WTC11 (cell line): ENCODE measurements at regions not wholly inside any gene's neighbourhood (a gene's known extent, or its start where the extent isn't known, plus 50 kb on each side); places are given as distances from the start of the nearest gene placed in this dataset.

Experiments
- ATAC-seq: fragments of 200-7000 bp; cut with Tn5 transposase; 2 replicates; pipeline ENCODE4 v1.10.0; 2021; ENCODE audit warnings: mild to moderate bottlenecking, moderate library complexity
- CTCF ChIA-PET: fragments of 300-600 bp; sonication (Branson Sonifier 250); formaldehyde crosslinking; loops from one replicate; lab custom pipeline; 2021; ENCODE audit warnings: antibody characterized with exemption; lab: Charles Lee
- POLR2A ChIA-PET: fragments of 350-600 bp; sonication (Branson Sonifier 250); formaldehyde crosslinking; loops from one replicate; lab custom pipeline; 2021; ENCODE audit warnings: antibody characterized with exemption; lab: Charles Lee
- DNase-seq: peaks from one replicate; pipeline ENCODE4 v3.0.0; 2021; ENCODE audit warnings: low spot score
- H3K27ac Mint-ChIP-seq: 2 replicates; pipeline ENCODE4 v1.8.0; 2021; ENCODE audit warnings: mixed read lengths
- H3K27me3 Mint-ChIP-seq: 2 replicates; pipeline ENCODE4 v1.8.0; 2021; ENCODE audit warnings: low read depth, mild to moderate bottlenecking, moderate library complexity, mixed read lengths
- H3K36me3 Mint-ChIP-seq: 2 replicates; pipeline ENCODE4 v1.8.0; 2021; ENCODE audit warnings: mixed read lengths
- H3K4me1 Mint-ChIP-seq: 2 replicates; pipeline ENCODE4 v1.8.0; 2022; ENCODE audit warnings: mixed read lengths
- H3K4me3 Mint-ChIP-seq: 2 replicates; pipeline ENCODE4 v1.8.0; 2021; ENCODE audit warnings: mild to moderate bottlenecking, moderate library complexity, mixed read lengths
- H3K9me3 Mint-ChIP-seq: 2 replicates; pipeline ENCODE4 v1.8.0; 2021; ENCODE audit warnings: mixed read lengths
- E2F1 ChIP-seq: sonication (generic); formaldehyde crosslinking; IDR thresholded peaks from 2 replicates; pipeline ENCODE4 v1.8.0; 2022; ENCODE audit warnings: mild to moderate bottlenecking, missing genetic modification reagents
- ELF4 ChIP-seq: sonication (generic); formaldehyde crosslinking; IDR thresholded peaks from 2 replicates; pipeline ENCODE4 v1.8.1; 2022; ENCODE audit warnings: low read depth, mild to moderate bottlenecking, moderate library complexity, missing genetic modification reagents
- ESRRA ChIP-seq: sonication (generic); formaldehyde crosslinking; IDR thresholded peaks from 2 replicates; pipeline ENCODE4 v1.8.1; 2022; ENCODE audit warnings: mild to moderate bottlenecking, missing genetic modification reagents, borderline replicate concordance
- MXD4 ChIP-seq: fragments of 250-450 bp; sonication (Bioruptor Pico); IDR thresholded peaks from 2 replicates; pipeline ENCODE4 v1.8.0; 2021; ENCODE audit warnings: mild to moderate bottlenecking, moderate library complexity, borderline replicate concordance
- MYBL2 ChIP-seq: sonication (generic); formaldehyde crosslinking; IDR thresholded peaks from 2 replicates; pipeline ENCODE4 v1.8.1; 2023; ENCODE audit warnings: mild to moderate bottlenecking, moderate library complexity, missing genetic modification reagents
- NFE2L1 ChIP-seq: sonication (generic); formaldehyde crosslinking; IDR thresholded peaks from 2 replicates; pipeline ENCODE4 v1.8.1; 2023; ENCODE audit warnings: missing genetic modification reagents
- NFYB ChIP-seq: sonication (generic); formaldehyde crosslinking; conservative IDR thresholded peaks from 2 replicates; pipeline ENCODE4 v1.8.0; 2022; ENCODE audit warnings: low read depth, missing genetic modification reagents
- OVOL2 ChIP-seq: fragments of 250-450 bp; sonication (Bioruptor Pico); IDR thresholded peaks from 2 replicates; pipeline ENCODE4 v1.9.0; 2021; ENCODE audit warnings: mild to moderate bottlenecking, borderline replicate concordance
- RELA ChIP-seq: sonication (generic); formaldehyde crosslinking; IDR thresholded peaks from 2 replicates; pipeline ENCODE4 v1.8.1; 2022; ENCODE audit warnings: missing genetic modification reagents, mild to moderate bottlenecking, borderline replicate concordance
- RORB ChIP-seq: fragments of 250-450 bp; sonication (Bioruptor Pico); IDR thresholded peaks from 2 replicates; pipeline ENCODE4 v1.9.0; 2021; ENCODE audit warnings: mild to moderate bottlenecking
- SMAD4 ChIP-seq: sonication (generic); formaldehyde crosslinking; IDR thresholded peaks from 2 replicates; pipeline ENCODE4 v1.8.0; 2022; ENCODE audit warnings: mild to moderate bottlenecking, missing genetic modification reagents
- SP1 ChIP-seq: sonication (generic); formaldehyde crosslinking; conservative IDR thresholded peaks from 2 replicates; pipeline ENCODE4 v1.8.1; 2022; ENCODE audit warnings: missing genetic modification reagents
- TEAD4 ChIP-seq: sonication (generic); formaldehyde crosslinking; IDR thresholded peaks from 2 replicates; pipeline ENCODE4 v1.8.0; 2022; ENCODE audit warnings: mild to moderate bottlenecking, missing genetic modification reagents
- ZBTB21 ChIP-seq: sonication (generic); formaldehyde crosslinking; IDR thresholded peaks from 2 replicates; pipeline ENCODE4 v1.8.1; 2023; ENCODE audit warnings: mild to moderate bottlenecking, missing genetic modification reagents, borderline replicate concordance
- ZBTB43 ChIP-seq: sonication (generic); formaldehyde crosslinking; IDR thresholded peaks from 2 replicates; pipeline ENCODE4 v1.8.1; 2023; ENCODE audit warnings: mild to moderate bottlenecking, missing genetic modification reagents
- ZNF138 ChIP-seq: sonication (generic); formaldehyde crosslinking; conservative IDR thresholded peaks from 2 replicates; pipeline ENCODE4 v1.8.1; 2022; ENCODE audit warnings: mild to moderate bottlenecking, moderate library complexity, missing genetic modification reagents
- ZNF219 ChIP-seq: sonication (generic); formaldehyde crosslinking; IDR thresholded peaks from 2 replicates; pipeline ENCODE4 v1.8.0; 2023; ENCODE audit warnings: missing genetic modification reagents, mild to moderate bottlenecking, borderline replicate concordance
- ZNF423 ChIP-seq: fragments of 250-450 bp; sonication (Bioruptor Pico); IDR thresholded peaks from 2 replicates; pipeline ENCODE4 v2.1.2; 2022; ENCODE audit warnings: mild to moderate bottlenecking, moderate library complexity
- TF ChIP-seq, protein P1 (sequence below): sonication (generic); formaldehyde crosslinking; conservative IDR thresholded peaks from 2 replicates; pipeline ENCODE4 v1.8.1; 2023; ENCODE audit warnings: mild to moderate bottlenecking, low read depth, missing genetic modification reagents, moderate library complexity
- TF ChIP-seq, protein P2 (sequence below): fragments of 250-450 bp; sonication (Bioruptor Pico); IDR thresholded peaks from 2 replicates; pipeline ENCODE4 v1.8.0; 2021; ENCODE audit warnings: mild to moderate bottlenecking

DNA sequence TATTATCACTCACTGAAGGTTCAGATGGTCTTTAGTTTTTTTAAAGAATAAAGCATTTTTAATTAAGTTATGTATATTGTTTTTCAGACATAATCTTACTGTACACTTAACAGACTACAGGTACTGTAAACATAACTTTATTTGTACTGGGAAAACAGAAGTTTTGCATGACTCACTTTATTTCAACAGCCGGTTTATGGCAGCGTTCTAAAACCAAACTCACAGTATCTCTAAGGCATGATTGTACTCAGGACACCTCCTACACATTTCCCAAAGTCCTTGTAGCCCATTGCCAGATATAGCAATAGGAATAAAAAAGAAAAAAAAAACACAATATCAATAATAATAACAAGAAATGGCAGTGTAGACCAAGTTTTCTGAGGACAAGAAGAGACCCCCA, 1341.4 kb downstream of the FSCB start:
- ChIA-PET POLR2A (no interaction called here), CTCF (no interaction called here)
- Mint-ChIP-seq H3K27me3 (no peaks in the 10 kb centered on the region), H3K4me1 (no peaks in the 10 kb centered on the region), H3K9me3 (0 out of 2 replicates have a peak, but pooled peaks cover under 1% of the 10 kb centered on the region), H3K27ac (no peak overlapping the region), H3K4me3 (no peak overlapping the region), H3K36me3 (no peaks in the 10 kb centered on the region)
- no peak for ATAC-seq
- no peak for DNase-seq
- TF ChIP-seq SMAD4 (no peak), ZNF138 (no peak), ESRRA (CRISPR knock-in tag) (no peak), NFYB (CRISPR knock-in tag) (no peak), NFE2L1 (no peak), OVOL2 (CRISPR knock-in tag) (no peak), RELA (CRISPR knock-in tag) (no peak), MXD4 (no peak), ZNF219 (CRISPR knock-in tag) (no peak), ELF4 (no peak), E2F1 (CRISPR knock-in tag) (no peak), RORB (CRISPR knock-in tag) (no peak), TEAD4 (CRISPR knock-in tag) (no peak), ZBTB43 (CRISPR knock-in tag) (no peak), MYBL2 (CRISPR knock-in tag) (no peak), ZNF423 (no peak), SP1 (CRISPR knock-in tag) (no peak), ZBTB21 (CRISPR knock-in tag) (no peak)
- TF ChIP-seq, protein P1, sequence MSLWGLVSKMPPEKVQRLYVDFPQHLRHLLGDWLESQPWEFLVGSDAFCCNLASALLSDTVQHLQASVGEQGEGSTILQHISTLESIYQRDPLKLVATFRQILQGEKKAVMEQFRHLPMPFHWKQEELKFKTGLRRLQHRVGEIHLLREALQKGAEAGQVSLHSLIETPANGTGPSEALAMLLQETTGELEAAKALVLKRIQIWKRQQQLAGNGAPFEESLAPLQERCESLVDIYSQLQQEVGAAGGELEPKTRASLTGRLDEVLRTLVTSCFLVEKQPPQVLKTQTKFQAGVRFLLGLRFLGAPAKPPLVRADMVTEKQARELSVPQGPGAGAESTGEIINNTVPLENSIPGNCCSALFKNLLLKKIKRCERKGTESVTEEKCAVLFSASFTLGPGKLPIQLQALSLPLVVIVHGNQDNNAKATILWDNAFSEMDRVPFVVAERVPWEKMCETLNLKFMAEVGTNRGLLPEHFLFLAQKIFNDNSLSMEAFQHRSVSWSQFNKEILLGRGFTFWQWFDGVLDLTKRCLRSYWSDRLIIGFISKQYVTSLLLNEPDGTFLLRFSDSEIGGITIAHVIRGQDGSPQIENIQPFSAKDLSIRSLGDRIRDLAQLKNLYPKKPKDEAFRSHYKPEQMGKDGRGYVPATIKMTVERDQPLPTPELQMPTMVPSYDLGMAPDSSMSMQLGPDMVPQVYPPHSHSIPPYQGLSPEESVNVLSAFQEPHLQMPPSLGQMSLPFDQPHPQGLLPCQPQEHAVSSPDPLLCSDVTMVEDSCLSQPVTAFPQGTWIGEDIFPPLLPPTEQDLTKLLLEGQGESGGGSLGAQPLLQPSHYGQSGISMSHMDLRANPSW, result no peak

DNA sequence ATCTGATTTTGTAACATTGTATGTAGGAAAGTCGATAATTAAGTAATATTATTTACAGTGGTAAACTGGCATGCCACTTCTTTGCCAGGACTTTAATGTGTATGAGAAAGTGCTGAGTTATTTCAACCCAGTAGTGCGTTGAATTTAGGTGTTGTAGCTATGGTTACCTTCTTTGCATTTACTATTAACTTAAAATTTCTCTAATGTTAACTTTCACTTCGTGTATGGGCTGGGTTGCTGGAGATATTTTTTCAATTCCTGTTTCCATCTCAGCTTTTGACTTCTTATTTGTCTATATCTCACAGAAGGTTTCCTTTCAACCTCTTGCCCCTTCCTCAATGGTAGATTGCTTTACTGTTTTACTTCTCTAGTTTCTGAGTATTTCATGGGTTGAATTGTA, 1345.6 kb downstream of the FSCB start:
- TF ChIP-seq, protein P2, sequence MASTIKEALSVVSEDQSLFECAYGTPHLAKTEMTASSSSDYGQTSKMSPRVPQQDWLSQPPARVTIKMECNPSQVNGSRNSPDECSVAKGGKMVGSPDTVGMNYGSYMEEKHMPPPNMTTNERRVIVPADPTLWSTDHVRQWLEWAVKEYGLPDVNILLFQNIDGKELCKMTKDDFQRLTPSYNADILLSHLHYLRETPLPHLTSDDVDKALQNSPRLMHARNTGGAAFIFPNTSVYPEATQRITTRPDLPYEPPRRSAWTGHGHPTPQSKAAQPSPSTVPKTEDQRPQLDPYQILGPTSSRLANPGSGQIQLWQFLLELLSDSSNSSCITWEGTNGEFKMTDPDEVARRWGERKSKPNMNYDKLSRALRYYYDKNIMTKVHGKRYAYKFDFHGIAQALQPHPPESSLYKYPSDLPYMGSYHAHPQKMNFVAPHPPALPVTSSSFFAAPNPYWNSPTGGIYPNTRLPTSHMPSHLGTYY (CRISPR knock-in tag), result no peak
- ATAC-seq (no peak), DNase-seq (no peak)
- no peak overlapping the region for H3K27ac Mint-ChIP-seq
- ChIA-PET POLR2A (no interaction called here), CTCF (no interaction called here)
- no peaks in the 10 kb centered on the region for H3K9me3 Mint-ChIP-seq
- no peak overlapping the region for H3K4me3 Mint-ChIP-seq
- H3K27me3 Mint-ChIP-seq, result no peaks in the 10 kb centered on the region; the same call in 1 of the 2 replicates
- H3K36me3 Mint-ChIP-seq, result no peaks in the 10 kb centered on the region
- 0 out of 2 replicates have a peak, but pooled peaks cover 3% of the 10 kb centered on the region for H3K4me1 Mint-ChIP-seq
